GM23338 (cell line): ENCODE measurements at regions not wholly inside any gene's neighbourhood (a gene's known extent, or its start where the extent isn't known, plus 50 kb on each side); places are given as distances from the start of the nearest gene placed in this dataset.

Source experiments
- ATAC-seq: fragments of 200-7000 bp; cut with Tn5 transposase; 3 replicates; pipeline ENCODE4 v1.9.1; 2020
- DNase-seq: peaks from one replicate; pipeline ENCODE4 v3.0.0-alpha.2; 2015; ENCODE audit warnings: low spot score
- H2AFZ ChIP-seq: fragments of 200-600 bp; sonication (generic); 2 replicates; pipeline ENCODE4 v1.8.0; 2016; ENCODE audit warnings: antibody characterized with exemption, mild to moderate bottlenecking, moderate library complexity
- H3F3A ChIP-seq: fragments of 200-600 bp; sonication (generic); replicated peaks from 2 replicates; pipeline ENCODE4 v1.8.0; 2017; ENCODE audit warnings: antibody characterized with exemption, mixed run types, low read depth
- H3K27ac ChIP-seq: fragments of 200-600 bp; sonication (generic); 2 replicates; pipeline ENCODE4 v1.6.1; 2016; ENCODE audit warnings: low read depth
- H3K27me3 ChIP-seq: fragments of 200-600 bp; sonication (generic); 2 replicates; pipeline ENCODE4 v1.8.0; 2016; ENCODE audit warnings: mild to moderate bottlenecking, mixed run types, moderate library complexity; ENCODE audit not compliant: insufficient read depth
- H3K36me3 ChIP-seq: fragments of 200-600 bp; sonication (generic); 2 replicates; pipeline ENCODE4 v1.8.0; 2016; ENCODE audit warnings: mild to moderate bottlenecking; ENCODE audit not compliant: insufficient read depth
- H3K4me1 ChIP-seq: fragments of 200-600 bp; sonication (generic); 2 replicates; pipeline ENCODE4 v1.8.0; 2016; ENCODE audit warnings: mild to moderate bottlenecking, moderate library complexity; ENCODE audit not compliant: insufficient read depth
- H3K4me2 ChIP-seq: fragments of 200-600 bp; sonication (generic); 2 replicates; pipeline ENCODE4 v1.7.1; 2017; ENCODE audit warnings: mixed run types
- H3K4me3 ChIP-seq: fragments of 200-600 bp; sonication (generic); 2 replicates; pipeline ENCODE4 v1.6.1; 2016; ENCODE audit warnings: mixed run types
- H3K79me2 ChIP-seq: fragments of 200-600 bp; sonication (generic); replicated peaks from 2 replicates; pipeline ENCODE4 v1.8.0; 2017; ENCODE audit warnings: mild to moderate bottlenecking; ENCODE audit not compliant: insufficient read depth
- H3K9me2 ChIP-seq: fragments of 200-600 bp; sonication (generic); 2 replicates; pipeline ENCODE4 v1.8.0; 2017; ENCODE audit not compliant: insufficient read depth
- H4K20me1 ChIP-seq: fragments of 200-600 bp; sonication (generic); replicated peaks from 2 replicates; pipeline ENCODE4 v1.8.0; 2017; ENCODE audit warnings: mild to moderate bottlenecking; ENCODE audit not compliant: insufficient read depth
- H3K27ac Mint-ChIP-seq: 2 replicates; pipeline ENCODE4 v1.8.0; 2020; ENCODE audit warnings: inconsistent platforms, mild to moderate bottlenecking, moderate library complexity, mixed read lengths
- H3K27me3 Mint-ChIP-seq: 3 replicates; pipeline ENCODE4 v1.8.0; 2022; ENCODE audit warnings: low read depth, mild to moderate bottlenecking, moderate library complexity, mixed read lengths, inconsistent platforms; ENCODE audit not compliant: insufficient read depth, poor library complexity
- H3K36me3 Mint-ChIP-seq: 3 replicates; pipeline ENCODE4 v1.8.0; 2021; ENCODE audit warnings: low read depth, mild to moderate bottlenecking, inconsistent platforms, moderate library complexity, mixed read lengths
- H3K4me1 Mint-ChIP-seq: 3 replicates; pipeline ENCODE4 v1.8.0; 2020; ENCODE audit warnings: mild to moderate bottlenecking, inconsistent platforms, mixed read lengths
- H3K4me3 Mint-ChIP-seq: 3 replicates; pipeline ENCODE4 v1.8.0; 2021; ENCODE audit warnings: moderate library complexity, mild to moderate bottlenecking, inconsistent platforms, mixed read lengths
- H3K9me3 Mint-ChIP-seq: 3 replicates; pipeline ENCODE4 v1.8.0; 2020; ENCODE audit warnings: moderate library complexity, mild to moderate bottlenecking, inconsistent platforms, mixed read lengths
- CREB1 ChIP-seq: fragments of 250-450 bp; sonication (Bioruptor Pico); IDR thresholded peaks from 2 replicates; pipeline ENCODE4 v1.5.0; 2020; ENCODE audit warnings: low read depth, mild to moderate bottlenecking, moderate library complexity
- EZH2 ChIP-seq: fragments of 200-600 bp; sonication (generic); IDR thresholded peaks from one replicate; pipeline ENCODE4 v1.8.0; 2017; ENCODE audit warnings: antibody characterized with exemption, mild to moderate bottlenecking, low read depth; ENCODE audit not compliant: unreplicated experiment
- EZH2phosphoT487 ChIP-seq: fragments of 200-600 bp; sonication (generic); IDR thresholded peaks from one replicate; pipeline ENCODE4 v1.8.1; 2018; ENCODE audit warnings: antibody characterized with exemption; ENCODE audit not compliant: unreplicated experiment
- JUNB ChIP-seq: IDR thresholded peaks from one replicate; pipeline ENCODE4 v1.6.1; 2016; ENCODE audit warnings: antibody characterized with exemption; ENCODE audit not compliant: unreplicated experiment
- POLR2AphosphoS5 ChIP-seq: IDR thresholded peaks from 2 replicates; pipeline ENCODE4 v1.6.1; 2016; ENCODE audit warnings: antibody characterized with exemption, low read depth
- STAT1 ChIP-seq: IDR thresholded peaks from one replicate; pipeline ENCODE4 v1.6.1; 2016; ENCODE audit warnings: antibody characterized with exemption; ENCODE audit not compliant: unreplicated experiment
- ZNF114 ChIP-seq: fragments of 250-450 bp; sonication (Bioruptor Pico); IDR thresholded peaks from 2 replicates; pipeline ENCODE4 v1.5.0; 2020; ENCODE audit warnings: mild to moderate bottlenecking, moderate library complexity
- ZNF331 ChIP-seq: fragments of 250-450 bp; sonication (Bioruptor Pico); IDR thresholded peaks from 2 replicates; pipeline ENCODE4 v1.5.0; 2020; ENCODE audit warnings: low read depth, mild to moderate bottlenecking, moderate library complexity
- TF ChIP-seq, protein P1 (sequence below), 2 experiments: fragments of 200-600 bp in 1 of 2; sonication (generic) in 1 of 2; conservative IDR thresholded peaks; 2 replicates each; pipeline versions ENCODE4 v1.5.1 to v1.6.1; 2016 to 2017; ENCODE audit warnings: antibody characterized with exemption in 2 of 2, low read depth in 2 of 2, mild to moderate bottlenecking in 2 of 2, moderate library complexity in 1 of 2
- TF ChIP-seq, protein P2 (sequence below): fragments of 250-450 bp; sonication (Bioruptor Pico); IDR thresholded peaks from 2 replicates; pipeline ENCODE4 v1.5.0; 2020; ENCODE audit warnings: mild to moderate bottlenecking, moderate library complexity
- TF ChIP-seq, protein P3 (sequence below): IDR thresholded peaks from one replicate; pipeline ENCODE4 v1.6.1; 2018; ENCODE audit warnings: antibody characterized with exemption; ENCODE audit not compliant: unreplicated experiment

DNA sequence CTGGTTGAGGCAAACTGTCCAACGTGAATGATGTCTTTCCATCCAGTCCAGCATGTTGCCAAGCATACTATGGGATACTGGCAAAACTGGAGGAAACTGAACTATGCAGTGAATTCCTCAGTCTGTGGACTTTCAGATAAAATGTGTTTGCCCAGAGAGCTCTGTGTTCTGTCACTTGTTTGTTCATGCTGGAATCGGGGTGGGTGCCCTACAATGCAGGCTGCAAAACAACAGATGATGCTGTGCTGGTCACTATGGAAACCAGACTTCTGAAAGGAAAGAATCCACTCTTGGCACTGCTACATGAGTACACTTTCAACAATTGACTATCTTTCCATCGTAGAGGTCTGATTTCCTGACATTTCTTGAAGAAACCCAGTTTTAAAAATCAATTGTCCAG lies 272.5 kb upstream of the ARHGEF26 start:
- no peak overlapping the region for H3K27ac Mint-ChIP-seq
- Histone ChIP-seq H3K4me2 (no peak overlapping the region), H3K79me2 (no peaks in the 10 kb centered on the region), H3F3A (no peaks in the 10 kb centered on the region), H3K4me1 (no peaks in the 10 kb centered on the region), H2AFZ (no peak overlapping the region), H3K27ac (no peak overlapping the region), H3K4me3 (no peak overlapping the region), H4K20me1 (no peaks in the 10 kb centered on the region), H3K9me2 (no peaks in the 10 kb centered on the region), H3K27me3 (no peaks in the 10 kb centered on the region), H3K36me3 (no peaks in the 10 kb centered on the region)
- DNase-seq (no peak), ATAC-seq (no peak)
- no peak overlapping the region for H3K4me3 Mint-ChIP-seq
- no peaks in the 10 kb centered on the region for H3K9me3 Mint-ChIP-seq
- H3K27me3 Mint-ChIP-seq, result no peaks in the 10 kb centered on the region
- no peaks in the 10 kb centered on the region for H3K36me3 Mint-ChIP-seq
- peaks cover 3% of the 10 kb centered on the region; the same call in 2 of the 3 replicates for H3K4me1 Mint-ChIP-seq
- TF ChIP-seq CREB1 (CRISPR knock-in tag) (no peak), ZNF114 (no peak), EZH2phosphoT487 (no peak), POLR2AphosphoS5 (no peak), STAT1 (no peak), EZH2 (no peak), JUNB (no peak), ZNF331 (CRISPR knock-in tag) (no peak)
- TF ChIP-seq, protein P1, sequence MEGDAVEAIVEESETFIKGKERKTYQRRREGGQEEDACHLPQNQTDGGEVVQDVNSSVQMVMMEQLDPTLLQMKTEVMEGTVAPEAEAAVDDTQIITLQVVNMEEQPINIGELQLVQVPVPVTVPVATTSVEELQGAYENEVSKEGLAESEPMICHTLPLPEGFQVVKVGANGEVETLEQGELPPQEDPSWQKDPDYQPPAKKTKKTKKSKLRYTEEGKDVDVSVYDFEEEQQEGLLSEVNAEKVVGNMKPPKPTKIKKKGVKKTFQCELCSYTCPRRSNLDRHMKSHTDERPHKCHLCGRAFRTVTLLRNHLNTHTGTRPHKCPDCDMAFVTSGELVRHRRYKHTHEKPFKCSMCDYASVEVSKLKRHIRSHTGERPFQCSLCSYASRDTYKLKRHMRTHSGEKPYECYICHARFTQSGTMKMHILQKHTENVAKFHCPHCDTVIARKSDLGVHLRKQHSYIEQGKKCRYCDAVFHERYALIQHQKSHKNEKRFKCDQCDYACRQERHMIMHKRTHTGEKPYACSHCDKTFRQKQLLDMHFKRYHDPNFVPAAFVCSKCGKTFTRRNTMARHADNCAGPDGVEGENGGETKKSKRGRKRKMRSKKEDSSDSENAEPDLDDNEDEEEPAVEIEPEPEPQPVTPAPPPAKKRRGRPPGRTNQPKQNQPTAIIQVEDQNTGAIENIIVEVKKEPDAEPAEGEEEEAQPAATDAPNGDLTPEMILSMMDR (conservative IDR thresholded peaks at IDR 0.05; ENCODE audit: low read depth in 2 of 2), result no peak
- TF ChIP-seq, protein P2, sequence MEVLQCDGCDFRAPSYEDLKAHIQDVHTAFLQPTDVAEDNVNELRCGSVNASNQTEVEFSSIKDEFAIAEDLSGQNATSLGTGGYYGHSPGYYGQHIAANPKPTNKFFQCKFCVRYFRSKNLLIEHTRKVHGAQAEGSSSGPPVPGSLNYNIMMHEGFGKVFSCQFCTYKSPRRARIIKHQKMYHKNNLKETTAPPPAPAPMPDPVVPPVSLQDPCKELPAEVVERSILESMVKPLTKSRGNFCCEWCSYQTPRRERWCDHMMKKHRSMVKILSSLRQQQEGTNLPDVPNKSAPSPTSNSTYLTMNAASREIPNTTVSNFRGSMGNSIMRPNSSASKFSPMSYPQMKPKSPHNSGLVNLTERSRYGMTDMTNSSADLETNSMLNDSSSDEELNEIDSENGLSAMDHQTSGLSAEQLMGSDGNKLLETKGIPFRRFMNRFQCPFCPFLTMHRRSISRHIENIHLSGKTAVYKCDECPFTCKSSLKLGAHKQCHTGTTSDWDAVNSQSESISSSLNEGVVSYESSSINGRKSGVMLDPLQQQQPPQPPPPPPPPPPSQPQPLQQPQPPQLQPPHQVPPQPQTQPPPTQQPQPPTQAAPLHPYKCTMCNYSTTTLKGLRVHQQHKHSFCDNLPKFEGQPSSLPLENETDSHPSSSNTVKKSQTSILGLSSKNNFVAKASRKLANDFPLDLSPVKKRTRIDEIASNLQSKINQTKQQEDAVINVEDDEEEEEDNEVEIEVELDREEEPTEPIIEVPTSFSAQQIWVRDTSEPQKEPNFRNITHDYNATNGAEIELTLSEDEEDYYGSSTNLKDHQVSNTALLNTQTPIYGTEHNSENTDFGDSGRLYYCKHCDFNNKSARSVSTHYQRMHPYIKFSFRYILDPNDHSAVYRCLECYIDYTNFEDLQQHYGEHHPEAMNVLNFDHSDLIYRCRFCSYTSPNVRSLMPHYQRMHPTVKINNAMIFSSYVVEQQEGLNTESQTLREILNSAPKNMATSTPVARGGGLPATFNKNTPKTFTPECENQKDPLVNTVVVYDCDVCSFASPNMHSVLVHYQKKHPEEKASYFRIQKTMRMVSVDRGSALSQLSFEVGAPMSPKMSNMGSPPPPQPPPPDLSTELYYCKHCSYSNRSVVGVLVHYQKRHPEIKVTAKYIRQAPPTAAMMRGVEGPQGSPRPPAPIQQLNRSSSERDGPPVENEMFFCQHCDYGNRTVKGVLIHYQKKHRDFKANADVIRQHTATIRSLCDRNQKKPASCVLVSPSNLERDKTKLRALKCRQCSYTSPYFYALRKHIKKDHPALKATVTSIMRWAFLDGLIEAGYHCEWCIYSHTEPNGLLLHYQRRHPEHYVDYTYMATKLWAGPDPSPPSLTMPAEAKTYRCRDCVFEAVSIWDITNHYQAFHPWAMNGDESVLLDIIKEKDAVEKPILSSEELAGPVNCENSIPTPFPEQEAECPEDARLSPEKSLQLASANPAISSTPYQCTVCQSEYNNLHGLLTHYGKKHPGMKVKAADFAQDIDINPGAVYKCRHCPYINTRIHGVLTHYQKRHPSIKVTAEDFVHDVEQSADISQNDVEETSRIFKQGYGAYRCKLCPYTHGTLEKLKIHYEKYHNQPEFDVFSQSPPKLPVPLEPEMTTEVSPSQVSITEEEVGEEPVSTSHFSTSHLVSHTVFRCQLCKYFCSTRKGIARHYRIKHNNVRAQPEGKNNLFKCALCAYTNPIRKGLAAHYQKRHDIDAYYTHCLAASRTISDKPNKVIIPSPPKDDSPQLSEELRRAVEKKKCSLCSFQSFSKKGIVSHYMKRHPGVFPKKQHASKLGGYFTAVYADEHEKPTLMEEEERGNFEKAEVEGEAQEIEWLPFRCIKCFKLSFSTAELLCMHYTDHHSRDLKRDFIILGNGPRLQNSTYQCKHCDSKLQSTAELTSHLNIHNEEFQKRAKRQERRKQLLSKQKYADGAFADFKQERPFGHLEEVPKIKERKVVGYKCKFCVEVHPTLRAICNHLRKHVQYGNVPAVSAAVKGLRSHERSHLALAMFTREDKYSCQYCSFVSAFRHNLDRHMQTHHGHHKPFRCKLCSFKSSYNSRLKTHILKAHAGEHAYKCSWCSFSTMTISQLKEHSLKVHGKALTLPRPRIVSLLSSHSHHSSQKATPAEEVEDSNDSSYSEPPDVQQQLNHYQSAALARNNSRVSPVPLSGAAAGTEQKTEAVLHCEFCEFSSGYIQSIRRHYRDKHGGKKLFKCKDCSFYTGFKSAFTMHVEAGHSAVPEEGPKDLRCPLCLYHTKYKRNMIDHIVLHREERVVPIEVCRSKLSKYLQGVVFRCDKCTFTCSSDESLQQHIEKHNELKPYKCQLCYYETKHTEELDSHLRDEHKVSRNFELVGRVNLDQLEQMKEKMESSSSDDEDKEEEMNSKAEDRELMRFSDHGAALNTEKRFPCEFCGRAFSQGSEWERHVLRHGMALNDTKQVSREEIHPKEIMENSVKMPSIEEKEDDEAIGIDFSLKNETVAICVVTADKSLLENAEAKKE (CRISPR knock-in tag), result no peak
- TF ChIP-seq, protein P3, sequence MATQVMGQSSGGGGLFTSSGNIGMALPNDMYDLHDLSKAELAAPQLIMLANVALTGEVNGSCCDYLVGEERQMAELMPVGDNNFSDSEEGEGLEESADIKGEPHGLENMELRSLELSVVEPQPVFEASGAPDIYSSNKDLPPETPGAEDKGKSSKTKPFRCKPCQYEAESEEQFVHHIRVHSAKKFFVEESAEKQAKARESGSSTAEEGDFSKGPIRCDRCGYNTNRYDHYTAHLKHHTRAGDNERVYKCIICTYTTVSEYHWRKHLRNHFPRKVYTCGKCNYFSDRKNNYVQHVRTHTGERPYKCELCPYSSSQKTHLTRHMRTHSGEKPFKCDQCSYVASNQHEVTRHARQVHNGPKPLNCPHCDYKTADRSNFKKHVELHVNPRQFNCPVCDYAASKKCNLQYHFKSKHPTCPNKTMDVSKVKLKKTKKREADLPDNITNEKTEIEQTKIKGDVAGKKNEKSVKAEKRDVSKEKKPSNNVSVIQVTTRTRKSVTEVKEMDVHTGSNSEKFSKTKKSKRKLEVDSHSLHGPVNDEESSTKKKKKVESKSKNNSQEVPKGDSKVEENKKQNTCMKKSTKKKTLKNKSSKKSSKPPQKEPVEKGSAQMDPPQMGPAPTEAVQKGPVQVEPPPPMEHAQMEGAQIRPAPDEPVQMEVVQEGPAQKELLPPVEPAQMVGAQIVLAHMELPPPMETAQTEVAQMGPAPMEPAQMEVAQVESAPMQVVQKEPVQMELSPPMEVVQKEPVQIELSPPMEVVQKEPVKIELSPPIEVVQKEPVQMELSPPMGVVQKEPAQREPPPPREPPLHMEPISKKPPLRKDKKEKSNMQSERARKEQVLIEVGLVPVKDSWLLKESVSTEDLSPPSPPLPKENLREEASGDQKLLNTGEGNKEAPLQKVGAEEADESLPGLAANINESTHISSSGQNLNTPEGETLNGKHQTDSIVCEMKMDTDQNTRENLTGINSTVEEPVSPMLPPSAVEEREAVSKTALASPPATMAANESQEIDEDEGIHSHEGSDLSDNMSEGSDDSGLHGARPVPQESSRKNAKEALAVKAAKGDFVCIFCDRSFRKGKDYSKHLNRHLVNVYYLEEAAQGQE, result no peak
